ENCODE measurements at regions not wholly inside any gene's neighbourhood (a gene's known extent, or its start where the extent isn't known, plus 50 kb on each side); places are given as distances from the start of the nearest gene placed in this dataset.

DNA sequence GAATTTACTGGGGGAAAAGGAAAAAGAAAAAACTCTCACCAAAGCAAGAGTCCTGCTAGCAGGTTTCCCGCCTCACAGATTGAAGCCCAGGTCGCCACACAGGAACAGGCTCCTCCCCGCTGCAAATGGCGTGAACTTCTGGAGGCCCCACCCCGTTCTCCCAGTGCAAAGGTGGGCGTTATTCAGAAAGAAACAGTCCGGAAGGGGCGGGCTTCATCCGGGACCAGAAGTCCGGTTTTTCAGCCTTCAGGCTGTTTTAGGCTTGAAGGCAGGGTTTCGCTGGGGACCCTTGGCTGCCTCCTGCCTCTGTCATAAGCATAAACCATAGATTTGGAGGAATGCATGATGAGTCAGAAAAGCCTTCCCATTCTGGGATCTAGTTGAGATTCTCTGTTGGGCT, 148.3 kb upstream of the POU2AF2 start:
- TF ChIP-seq, protein P1, sequence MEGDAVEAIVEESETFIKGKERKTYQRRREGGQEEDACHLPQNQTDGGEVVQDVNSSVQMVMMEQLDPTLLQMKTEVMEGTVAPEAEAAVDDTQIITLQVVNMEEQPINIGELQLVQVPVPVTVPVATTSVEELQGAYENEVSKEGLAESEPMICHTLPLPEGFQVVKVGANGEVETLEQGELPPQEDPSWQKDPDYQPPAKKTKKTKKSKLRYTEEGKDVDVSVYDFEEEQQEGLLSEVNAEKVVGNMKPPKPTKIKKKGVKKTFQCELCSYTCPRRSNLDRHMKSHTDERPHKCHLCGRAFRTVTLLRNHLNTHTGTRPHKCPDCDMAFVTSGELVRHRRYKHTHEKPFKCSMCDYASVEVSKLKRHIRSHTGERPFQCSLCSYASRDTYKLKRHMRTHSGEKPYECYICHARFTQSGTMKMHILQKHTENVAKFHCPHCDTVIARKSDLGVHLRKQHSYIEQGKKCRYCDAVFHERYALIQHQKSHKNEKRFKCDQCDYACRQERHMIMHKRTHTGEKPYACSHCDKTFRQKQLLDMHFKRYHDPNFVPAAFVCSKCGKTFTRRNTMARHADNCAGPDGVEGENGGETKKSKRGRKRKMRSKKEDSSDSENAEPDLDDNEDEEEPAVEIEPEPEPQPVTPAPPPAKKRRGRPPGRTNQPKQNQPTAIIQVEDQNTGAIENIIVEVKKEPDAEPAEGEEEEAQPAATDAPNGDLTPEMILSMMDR (IDR thresholded peaks at IDR 0.05) = no peak
- no peak for TF ChIP-seq EZH2 (IDR thresholded peaks at IDR 0.05)
